NCI-H2171 (cell line): ENCODE measurements at regions not wholly inside any gene's neighbourhood (a gene's known extent, or its start where the extent isn't known, plus 50 kb on each side); places are given as distances from the start of the nearest gene placed in this dataset.

Experiments used
- DNase-seq: peaks from one replicate; lab custom pipeline; 2025; lab: John Stamatoyannopoulos, UW

DNA sequence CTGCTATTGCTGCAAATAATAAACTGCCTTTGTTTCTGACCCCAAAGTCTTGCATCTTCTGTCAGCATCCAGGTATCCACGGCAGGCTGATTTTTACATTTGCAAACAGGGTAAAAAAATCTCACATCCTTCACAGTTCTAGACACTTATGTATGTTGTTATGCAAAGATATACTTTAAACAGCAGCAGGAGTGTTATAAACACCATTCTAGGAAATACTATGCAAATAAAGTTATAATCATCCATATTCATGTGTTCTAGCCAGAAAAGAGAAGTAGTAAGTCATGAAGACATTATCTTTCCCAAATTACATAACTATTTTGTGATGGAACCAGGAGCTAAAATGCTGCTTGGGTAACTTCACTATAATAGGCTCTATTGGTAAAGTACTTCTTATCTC lies 534.2 kb downstream of the LTN1 start:
- DNase-seq, result no peak

DNA sequence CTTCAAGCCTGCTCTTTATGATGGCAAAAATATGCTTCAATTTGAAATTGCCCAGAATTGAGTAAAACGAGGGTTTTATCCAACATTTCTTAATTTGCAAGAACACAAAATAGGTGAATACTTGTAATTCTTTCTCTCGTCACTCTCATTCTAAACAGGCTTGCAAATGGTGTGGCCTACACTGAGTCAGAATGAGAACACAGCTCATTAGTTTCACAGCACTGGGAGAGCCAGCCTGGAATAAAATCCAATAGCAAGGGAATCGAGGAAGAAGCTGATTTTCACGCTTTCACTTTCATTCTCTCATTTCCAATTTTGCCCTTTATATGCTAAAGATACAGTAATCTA lies 537.5 kb downstream of the LTN1 start:
- DNase-seq, result no peak

DNA sequence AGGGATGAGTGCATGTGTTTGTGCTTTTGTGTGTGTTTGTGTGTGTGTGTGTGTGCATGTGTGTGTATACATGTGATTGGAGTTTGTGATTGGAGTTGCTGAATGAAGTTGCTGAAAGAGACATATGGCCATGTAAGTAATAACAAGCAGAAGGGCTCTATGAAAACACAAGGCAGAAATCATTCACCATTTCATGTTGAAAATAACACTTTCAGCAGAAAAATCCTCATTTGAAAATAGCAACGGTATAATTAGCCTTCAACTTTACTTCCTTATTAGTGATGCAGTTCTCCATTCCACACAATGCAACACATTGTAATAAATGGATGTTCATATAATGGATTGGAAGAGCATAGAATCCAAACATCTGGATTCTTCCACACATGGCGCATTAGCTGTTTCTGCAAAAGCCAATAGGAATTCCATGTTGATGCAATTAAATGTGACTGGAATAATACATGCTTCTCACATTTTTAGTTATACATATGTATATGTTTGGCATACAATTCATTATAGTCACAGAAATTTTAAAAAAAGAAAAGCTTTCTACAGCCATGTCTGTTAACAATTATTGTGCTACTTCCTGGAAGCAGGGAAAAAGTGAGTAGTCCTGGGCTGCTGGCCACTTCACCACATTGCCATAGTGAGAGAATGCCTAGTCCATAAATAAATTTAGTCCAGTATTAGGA lies 538.0 kb downstream of the LTN1 start:
- DNase-seq, result no peak

DNA sequence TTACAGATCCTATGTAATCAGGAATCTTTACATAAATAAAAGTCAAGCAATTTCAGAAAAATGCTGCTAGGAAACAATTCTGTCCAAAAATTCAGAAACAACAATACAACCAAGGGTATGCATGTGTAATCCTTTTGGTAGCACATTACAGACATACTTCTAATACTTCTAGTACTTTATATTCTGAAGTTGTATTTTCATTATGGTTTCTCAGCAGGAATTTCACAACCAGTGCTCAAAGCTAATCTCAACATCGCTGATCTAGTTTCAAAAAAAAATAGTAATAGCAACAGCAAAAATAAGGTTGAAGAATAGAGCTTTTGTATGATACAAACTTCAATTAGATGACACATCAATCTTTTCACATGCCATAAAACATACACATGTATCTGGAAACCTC lies 545.2 kb downstream of the LTN1 start:
- no peak for DNase-seq

DNA sequence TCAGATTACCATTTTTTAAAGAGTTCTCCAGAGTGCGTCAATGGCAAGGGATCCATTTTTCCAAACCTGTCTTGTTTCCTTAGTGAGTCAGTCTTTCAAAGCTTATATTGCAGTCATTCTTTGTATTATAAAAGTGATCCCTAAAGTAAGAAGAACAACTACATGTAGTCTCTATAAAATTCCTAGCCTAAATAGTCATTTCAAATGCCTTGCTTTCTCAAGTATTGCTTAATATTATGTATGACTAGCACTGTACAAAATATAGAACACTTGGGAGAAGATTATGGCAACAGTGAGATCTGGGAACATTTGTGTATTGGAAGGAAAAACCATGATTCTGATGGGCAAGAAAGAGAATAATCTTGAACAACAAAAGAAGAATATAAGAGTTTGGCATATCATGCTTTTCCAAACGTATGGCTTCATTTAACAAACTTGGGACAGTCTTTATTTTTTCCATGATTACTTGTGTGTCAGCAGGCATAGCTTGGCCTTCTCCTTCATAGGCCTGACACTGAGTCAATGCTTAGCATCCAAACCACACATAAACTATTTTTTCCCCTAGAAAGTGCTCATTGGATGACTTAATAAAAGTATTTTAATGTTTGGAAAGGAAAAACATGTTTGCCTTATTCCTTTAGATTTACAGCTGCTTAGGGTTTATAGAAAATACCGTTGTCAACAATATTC lies 547.4 kb downstream of the LTN1 start:
- no peak for DNase-seq

DNA sequence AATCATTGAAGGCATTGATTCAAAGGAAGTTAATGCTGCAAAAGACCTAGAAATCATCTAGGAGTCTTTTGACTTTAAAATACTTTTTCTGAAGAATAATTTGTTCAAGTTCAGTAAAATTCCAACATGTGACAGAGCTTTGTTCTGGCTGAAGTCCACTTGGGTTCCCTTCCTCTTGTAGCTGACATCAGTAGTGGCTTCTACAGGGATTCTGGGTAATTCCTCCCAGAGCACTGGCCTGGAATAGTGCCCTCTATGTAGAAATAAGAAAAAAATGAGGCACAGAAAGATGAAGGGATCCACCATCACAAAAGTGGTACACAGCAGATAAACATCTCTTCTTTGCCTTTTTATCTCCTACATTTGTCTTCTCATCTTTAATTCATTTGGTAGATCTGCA lies 548.1 kb downstream of the LTN1 start:
- DNase-seq, result no peak

DNA sequence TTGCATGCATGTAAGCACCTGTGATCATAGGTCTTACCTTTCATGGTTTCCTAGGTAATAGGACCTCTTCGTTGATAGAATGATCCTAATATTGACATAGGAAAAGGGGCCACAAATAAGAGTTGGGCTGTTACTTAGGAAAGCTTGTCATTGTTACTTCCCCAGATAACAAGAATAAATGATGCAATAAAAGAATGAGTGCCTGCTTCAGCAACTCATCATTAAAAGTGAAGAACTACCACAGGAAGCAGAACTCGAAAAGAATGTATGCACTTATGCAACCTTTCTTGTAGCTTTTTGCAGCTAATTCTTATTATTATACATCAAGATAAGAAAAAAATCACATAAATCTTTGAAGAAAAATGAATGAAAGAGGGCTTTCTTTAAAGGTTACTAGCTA lies 548.6 kb downstream of the LTN1 start:
- DNase-seq, result no peak

DNA sequence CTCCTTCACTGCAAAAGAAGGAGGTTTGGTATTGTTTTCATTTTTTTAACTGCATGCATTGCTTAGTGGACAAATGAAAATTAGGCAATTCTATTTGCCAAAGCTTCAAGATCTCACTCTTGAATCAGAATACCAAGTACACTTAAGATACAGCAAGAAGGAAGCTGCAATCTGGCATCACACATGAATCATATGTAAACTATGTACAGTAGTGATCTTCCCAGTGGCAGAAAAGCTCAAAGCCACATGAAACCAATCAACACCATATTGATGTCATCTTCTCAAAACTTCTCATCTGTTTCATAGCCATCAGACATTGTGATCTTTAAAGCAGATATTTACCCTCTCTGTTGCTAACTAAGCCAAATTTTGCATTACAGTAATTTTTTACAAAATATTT lies 550.1 kb downstream of the LTN1 start:
- DNase-seq, result no peak

DNA sequence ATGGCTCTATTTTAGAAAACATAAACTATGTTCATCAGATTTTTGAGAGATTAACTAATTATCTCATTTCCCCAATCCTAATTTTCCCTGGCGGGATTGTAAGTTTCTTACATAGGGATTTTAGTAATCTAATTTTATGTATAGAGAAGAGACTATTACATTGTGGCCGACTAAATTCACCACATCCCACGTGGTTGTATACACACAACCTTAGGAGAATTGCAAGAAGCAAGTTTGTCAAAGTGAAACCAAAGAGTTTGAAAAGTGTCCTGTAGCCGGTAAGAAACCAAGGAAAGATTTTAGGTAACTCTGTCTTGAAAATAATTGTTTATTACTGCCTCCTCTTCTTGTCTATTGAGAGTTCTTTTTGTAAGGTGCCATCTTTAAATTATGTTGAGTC lies 550.6 kb downstream of the LTN1 start:
- no peak for DNase-seq

DNA sequence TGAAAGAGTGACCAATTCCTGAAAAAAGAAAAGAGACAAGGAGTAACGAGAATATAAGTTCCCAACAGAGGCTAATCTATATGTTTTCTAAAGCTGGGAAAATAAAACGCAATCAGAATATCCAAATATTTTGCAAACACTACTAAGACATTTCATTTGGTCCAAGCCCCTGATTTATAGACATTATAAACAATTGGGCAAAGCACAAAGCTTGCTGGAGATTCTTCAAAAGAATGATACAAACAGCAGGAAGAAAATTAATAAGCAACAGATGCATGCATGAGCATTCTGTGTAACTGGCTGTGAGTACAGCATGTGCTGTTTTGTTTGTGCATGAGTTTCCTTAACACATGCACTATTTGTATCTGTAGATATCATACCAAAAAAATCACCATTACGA lies 552.9 kb downstream of the LTN1 start:
- no peak for DNase-seq

DNA sequence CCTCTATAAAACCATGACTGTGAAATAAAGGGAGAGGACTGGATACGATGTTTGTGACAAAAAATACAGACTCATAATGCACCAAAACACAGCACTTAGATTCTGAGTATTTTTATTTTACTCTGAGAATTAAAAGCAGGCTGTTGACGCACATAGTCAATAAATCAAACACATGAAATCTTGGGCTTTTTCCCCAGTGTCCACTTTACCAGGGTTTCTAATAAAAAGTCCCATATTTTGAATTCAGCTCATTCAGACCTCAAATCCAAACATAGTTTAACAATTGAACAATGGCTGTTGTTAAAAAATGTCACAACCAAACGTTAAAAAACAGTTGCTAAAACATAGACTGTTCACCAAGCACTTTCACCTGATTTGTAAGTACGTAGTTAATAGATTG lies 553.4 kb downstream of the LTN1 start:
- no peak for DNase-seq

DNA sequence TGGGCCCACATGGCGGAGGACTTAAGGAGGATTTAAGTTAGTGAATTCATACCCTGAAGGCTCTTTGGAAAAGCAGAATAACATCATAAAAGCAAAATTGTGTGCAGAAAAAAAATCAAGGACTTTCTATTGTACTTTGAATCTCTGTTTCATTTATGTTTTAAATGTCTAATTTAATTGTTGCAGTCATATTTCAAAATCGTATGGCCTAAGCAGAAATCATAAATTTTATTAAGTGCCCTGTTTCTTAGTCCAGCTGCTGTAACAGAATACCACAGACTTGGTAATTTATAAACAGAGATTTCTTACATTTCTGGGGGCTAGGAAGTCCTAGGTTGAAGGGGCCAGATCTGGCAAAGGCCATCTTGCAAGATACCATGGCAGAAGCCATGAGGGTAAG lies 555.6 kb downstream of the LTN1 start:
- DNase-seq, result no peak

DNA sequence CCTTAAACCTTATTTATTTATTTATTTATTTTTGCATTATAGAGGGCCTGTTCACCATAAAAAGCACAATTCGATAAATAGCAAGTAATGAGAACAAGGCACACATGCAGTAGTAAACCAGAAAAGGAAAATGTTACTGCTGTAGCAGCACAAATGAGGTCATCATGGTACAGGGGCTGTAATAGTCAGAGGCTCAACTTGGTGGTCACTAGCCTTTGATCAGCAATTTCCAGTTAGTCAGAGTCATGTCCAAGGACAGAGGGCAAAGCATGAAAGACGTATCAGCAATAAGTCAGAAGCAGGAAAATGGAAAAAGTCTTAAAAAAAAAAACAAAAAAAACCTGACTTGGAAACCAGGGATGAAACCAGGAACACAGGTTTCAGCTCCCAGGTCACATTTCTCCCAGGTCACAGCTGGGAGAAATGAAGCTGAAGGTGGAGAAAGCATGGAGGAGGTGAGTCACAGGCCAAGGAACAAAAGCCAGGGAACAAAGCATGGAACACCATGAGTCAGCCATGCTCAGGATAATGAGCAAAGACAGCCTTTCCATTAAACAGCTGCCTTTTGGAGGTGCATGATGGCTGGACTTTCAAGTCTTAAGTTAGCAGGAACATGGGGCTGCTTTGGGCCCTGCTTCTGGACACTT lies 556.3 kb downstream of the LTN1 start:
- no peak for DNase-seq

DNA sequence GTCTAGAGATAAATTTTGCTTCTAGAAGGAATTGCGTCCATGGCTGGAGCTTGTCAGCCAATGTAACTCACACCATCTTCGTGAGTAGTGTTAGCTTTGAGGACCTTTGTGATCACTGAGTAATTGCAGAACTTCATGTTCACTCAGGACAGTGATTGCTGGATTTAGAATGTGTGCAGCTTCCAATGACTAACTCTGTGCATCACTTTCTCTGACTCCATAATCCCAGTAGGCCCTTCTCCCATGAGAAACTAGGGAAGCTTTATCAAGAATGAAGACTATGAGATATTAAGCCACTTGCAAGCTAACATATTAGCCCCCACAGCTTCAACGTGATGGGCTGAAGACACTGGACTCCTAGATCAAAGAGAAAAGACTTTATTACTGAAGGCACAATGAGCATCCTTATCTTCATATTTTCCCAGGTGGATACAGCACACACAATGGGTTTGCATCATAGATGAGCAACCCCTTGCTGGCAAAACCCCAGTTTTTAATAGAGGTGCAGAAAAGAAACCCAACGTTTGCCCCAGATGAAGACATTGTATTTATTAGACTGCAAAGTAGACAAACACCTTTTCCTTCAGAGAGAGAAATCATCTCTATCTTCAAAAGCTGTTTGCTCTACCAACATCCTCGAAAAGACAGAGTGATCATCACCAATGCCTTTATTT lies 561.0 kb downstream of the LTN1 start:
- DNase-seq, result no peak

DNA sequence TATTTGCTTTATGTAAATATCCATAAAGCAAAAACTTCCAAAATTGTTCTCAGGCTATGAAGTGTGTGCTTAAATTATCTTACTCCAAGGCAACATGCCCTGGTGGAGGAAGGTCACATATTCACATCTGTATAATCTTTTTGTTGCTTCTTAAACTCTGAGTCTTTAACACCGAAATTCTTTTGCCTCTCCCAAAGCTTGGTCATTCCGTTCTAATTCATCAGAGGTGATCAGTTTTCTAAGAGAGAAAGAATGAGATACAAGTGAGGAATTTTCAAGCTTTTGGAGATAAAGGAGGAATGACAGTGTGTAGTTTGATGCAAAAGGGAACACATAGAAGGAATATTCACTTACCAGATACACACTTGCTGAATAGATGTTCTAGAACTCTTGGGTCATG lies 561.7 kb downstream of the LTN1 start:
- no peak for DNase-seq

DNA sequence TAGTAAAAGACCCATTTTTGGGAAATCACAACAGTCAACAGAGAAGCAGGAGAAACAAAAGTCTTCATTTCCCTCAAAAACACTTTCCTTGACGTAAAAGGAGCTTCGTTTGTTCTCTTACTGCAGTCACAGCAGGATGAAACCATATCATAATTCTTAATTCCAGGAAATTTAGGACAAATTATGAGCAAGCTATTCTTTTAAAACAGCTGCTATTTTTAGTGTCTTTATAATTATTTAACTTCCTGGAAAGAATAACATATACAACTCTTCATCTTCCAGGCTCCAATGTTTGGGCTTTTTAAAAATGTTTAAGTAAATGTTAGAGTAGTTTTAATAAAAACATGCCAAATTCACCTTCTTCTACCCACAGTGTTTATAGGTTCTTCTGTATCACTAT lies 563.5 kb downstream of the LTN1 start:
- DNase-seq, result no peak

DNA sequence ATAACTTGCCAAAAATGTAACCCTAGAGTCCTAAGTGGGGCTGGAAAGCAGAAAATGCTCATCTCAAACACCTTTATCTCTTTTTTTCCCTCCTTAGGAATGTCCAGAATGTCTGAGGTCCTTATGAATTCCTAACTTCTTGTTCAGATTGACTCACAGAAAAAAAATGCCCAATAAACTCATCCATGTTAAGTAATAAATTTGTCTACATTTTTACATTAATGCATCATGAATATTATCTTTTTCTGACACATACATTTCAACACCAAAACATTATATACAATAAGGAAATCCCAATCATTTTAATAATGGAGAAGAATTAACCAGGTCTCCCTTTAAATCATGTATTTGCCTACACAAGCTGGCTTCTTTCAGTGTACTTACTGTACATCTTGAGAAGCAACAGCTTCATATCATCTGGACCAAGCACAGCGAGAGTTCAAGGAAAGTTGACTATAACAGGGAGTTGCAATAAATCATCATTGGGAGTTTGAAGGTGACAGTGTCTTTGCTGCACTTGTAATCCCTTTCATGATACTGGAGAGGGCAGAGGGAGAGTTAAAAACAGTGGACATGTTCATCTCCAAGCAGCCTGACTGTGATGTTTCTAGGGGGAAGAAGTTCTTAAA lies 565.2 kb downstream of the LTN1 start:
- DNase-seq, result no peak

DNA sequence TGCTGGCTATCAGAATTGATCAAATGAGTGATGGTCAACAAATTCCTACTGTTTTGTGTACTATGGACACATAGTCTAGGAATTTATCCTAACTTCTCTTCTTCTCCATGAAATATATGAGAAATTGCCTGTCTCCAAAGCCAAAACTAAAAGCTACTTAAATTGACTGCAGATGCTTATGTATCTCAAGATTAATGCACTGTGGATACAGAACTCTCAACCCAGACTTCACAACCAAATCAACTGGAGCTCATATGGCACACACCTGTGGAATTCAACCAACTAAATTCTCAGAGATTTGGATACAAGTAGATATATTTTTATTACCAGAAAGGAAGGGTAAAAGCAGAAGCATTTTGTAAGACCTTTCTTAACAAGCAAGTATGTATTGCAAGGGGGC lies 566.1 kb downstream of the LTN1 start:
- DNase-seq, result no peak

DNA sequence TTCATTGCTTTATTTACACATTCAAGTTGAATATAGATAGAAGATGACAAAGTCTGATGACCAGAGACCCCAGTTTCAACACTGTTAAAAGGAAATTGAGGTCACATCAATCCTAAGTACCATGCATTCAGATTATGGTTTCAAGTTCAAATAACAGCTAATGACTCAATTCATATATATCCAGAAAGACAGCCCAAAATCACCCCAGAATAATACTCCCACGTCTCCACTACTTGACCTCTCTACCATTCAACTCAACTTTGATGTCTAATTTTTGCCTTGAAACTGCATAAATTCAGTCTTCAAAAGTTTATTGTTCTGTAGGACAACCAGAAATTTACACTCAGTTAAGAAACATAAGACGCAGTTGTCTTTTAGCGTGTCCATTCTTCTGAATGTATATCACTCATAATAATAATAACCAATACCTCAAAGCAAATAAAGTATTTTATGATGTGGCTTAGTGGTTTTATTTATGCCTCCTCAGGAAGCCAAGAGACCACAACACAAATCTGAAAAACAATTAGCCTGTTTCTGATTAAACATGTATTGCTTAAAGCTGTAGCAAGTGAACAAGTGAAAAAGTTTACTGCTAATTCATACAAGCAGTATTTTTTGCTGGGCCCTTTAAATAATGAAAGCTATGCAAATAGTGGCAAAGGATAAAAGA lies 569.0 kb downstream of the LTN1 start:
- no peak for DNase-seq

DNA sequence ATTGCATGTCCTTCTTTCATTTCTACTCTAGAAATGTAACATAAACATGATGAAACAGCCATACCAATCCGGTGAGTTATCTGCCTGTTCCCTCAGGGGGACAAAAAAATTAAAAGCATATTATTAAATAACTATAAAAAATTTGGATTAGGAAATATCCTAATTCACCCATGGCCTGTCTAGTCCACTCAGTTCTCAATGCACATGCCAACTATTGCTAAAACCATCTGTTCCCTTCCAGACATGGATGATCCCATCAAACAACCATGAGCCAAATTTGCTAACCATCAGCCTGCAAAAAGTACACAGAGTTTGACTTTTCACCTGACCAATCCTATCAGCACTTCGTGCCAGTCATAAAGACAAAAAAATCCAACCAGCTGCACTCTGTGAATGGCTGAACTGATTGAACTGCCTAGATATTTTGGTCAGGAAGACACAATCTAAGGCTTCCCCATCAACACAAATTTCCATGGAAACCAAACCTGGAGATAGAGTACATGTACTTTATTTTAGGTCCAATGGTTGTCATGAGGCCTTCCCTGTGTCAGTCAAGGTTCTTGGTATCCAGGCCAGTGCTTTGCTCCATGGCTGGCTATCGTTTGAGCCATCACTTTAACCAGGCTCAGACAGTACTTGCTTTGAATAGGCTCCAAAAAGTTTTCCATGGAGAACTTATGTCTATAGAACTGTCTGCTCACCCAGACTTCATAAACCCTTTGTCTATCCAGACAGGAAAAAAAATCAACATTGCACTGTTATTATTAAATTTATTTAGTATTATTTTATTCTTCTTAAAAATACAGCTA lies 570.8 kb downstream of the LTN1 start:
- DNase-seq, result no peak

DNA sequence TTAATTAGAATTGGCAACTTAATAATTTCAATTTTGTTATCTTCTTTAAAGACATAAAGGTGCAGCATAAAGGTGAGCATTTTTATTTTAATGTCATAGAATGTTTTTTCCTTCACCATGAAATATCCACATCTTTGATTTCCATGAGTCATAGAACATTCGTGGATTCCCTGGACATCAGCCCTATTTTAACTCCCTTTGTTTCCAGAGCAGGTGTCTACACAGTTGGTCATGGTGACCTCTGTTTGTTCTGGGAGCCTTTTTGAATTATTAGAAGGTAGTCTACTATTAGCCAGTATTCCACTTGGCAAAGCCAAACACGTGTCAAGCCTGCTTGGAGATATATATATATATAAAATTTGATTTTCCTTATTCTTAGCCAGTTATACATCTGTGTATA lies 572.9 kb downstream of the LTN1 start:
- no peak for DNase-seq
